Peyer's patch (tissue), 4 donors: ENCODE measurements at regions not wholly inside any gene's neighbourhood (a gene's known extent, or its start where the extent isn't known, plus 50 kb on each side); places are given as distances from the start of the nearest gene placed in this dataset.

Experiments used
- DNase-seq, 3 donors: peaks; one replicate each; pipeline ENCODE4 v3.0.0-alpha.2; 2017 to 2019
- H3K27ac ChIP-seq, 4 donors: fragments of 200-600 bp; sonication (generic); one replicate each; pipeline ENCODE4 v1.5.1; 2016 to 2019
- H3K27me3 ChIP-seq, 2 donors: fragments of 200-600 bp; sonication (generic); one replicate each; pipeline ENCODE4 v1.5.1; 2019
- H3K36me3 ChIP-seq, 3 donors: fragments of 200-600 bp; sonication (generic); one replicate each; pipeline ENCODE4 v1.5.1; 2016 to 2019
- H3K4me1 ChIP-seq, 4 donors: fragments of 200-600 bp; sonication (generic); one replicate each; pipeline ENCODE4 v1.5.1; 2016 to 2019
- H3K4me3 ChIP-seq, 4 donors: fragments of 200-600 bp; sonication (generic); 1 replicate in 3 of 4; 2 replicates in 1 of 4; pipeline ENCODE4 v1.5.1; 2016 to 2019; ENCODE audit warnings: mild to moderate bottlenecking in 1 of 4
- H3K9me3 ChIP-seq, 4 donors: fragments of 200-600 bp; sonication (generic); one replicate each; pipeline ENCODE4 v1.5.1; 2016 to 2019; ENCODE audit warnings: mild to moderate bottlenecking in 1 of 4
- CTCF ChIP-seq, 6 experiments: fragments of 450-650 bp in 4 of 6; fragments of 200-600 bp in 2 of 6; sonication (generic) in 1 of 6; IDR thresholded peaks; one replicate each; pipeline ENCODE4 v1.5.1; 2017 to 2019; ENCODE audit warnings: antibody characterized with exemption in 6 of 6, mild to moderate bottlenecking in 3 of 6, moderate library complexity in 1 of 6
- POLR2A ChIP-seq, 2 donors: fragments of 450-650 bp; IDR thresholded peaks; one replicate each; pipeline ENCODE4 v1.5.1; 2017; ENCODE audit warnings: antibody characterized with exemption in 2 of 2, mild to moderate bottlenecking in 2 of 2, moderate library complexity in 2 of 2

DNA sequence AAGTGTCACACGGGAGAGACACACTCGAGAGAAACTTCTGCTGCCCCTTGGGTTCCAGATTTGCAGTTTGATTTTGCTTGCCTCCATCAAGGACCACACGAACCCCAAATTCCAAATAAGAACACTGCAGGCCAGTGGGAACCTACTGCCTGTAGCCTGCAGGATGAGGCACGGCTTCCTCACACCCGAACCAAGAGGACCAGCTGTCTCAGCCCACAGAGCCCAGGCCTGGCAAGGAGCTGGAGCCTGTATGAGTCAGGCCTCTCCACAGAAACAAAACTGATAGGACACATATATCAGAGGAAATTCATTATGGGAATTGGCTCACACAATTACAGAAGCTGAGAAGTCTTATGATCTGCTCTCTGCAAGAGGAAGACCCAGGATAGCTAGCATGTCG, 188.1 kb upstream of the NSMCE3 start:
- DNase-seq, result no peak
- Histone ChIP-seq H3K36me3 (no peaks in the 10 kb centered on the region), H3K27me3 (no peaks in the 10 kb centered on the region), H3K9me3 (no peaks in the 10 kb centered on the region), H3K27ac (no peak overlapping the region), H3K4me1 (no peaks in the 10 kb centered on the region), H3K4me3 (no peak overlapping the region)
- TF ChIP-seq POLR2A (IDR thresholded peaks at IDR 0.05), result no peak
- no peak for TF ChIP-seq CTCF (IDR thresholded peaks at IDR 0.05)

DNA sequence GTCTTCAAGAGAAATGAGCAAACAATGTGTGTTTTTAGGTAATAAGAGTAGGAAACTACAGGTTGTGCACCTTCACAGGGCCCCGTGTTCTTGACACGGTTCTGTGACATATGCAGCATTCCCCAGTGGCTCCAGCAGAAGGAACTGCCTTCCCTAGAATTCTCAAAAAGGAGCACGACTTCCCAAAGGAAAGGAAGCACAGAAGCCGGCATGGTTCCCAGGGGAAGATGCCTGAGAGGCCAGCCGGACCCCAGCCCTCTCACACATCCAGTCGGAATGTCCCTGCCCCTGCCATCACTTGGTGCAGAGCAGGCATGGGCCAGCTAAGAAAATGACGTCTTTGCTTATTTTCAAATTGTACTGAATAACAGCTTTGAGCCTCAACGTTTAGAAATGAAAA, 187.3 kb upstream of the NSMCE3 start:
- Histone ChIP-seq H3K9me3 (no peaks in the 10 kb centered on the region), H3K27ac (no peak overlapping the region), H3K4me3 (no peak overlapping the region), H3K4me1 (no peaks in the 10 kb centered on the region), H3K27me3 (no peaks in the 10 kb centered on the region), H3K36me3 (no peaks in the 10 kb centered on the region)
- DNase-seq, result no peak
- TF ChIP-seq CTCF (IDR thresholded peaks at IDR 0.05) (no peak), POLR2A (IDR thresholded peaks at IDR 0.05) (no peak)

DNA sequence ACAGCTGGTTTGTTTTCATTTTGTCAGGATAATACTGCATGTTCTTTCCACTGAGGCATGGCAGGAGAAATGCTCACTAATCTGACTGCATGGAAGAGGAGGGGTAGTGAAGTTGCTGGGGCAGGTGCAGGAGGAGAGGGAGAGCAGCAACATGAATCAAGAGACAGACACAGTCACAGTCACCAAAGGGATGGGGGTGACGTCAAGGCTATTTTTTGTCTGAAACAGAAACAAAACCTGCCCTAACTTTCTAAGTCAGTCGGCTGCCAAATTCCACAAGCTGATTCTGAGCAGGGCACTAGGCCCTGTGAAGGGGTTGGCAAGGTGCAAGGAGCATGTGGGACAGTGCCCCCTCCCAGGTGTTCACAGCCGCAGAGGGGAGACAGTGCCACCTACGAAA, 186.6 kb upstream of the NSMCE3 start:
- Histone ChIP-seq H3K9me3 (no peaks in the 10 kb centered on the region), H3K27ac (no peak overlapping the region), H3K4me3 (no peak overlapping the region), H3K27me3 (no peaks in the 10 kb centered on the region), H3K4me1 (no peaks in the 10 kb centered on the region), H3K36me3 (no peaks in the 10 kb centered on the region)
- no peak for TF ChIP-seq POLR2A (IDR thresholded peaks at IDR 0.05)
- TF ChIP-seq CTCF (IDR thresholded peaks at IDR 0.05), result no peak
- no peak for DNase-seq

- Histone ChIP-seq H3K9me3 (no peaks in the 10 kb centered on the region), H3K4me1 (no peaks in the 10 kb centered on the region), H3K4me3 (no peak overlapping the region), H3K27me3 (no peaks in the 10 kb centered on the region), H3K27ac (no peak overlapping the region), H3K36me3 (no peaks in the 10 kb centered on the region)
- DNase-seq, result no peak
- TF ChIP-seq CTCF (IDR thresholded peaks at IDR 0.05), result no peak
- no peak for TF ChIP-seq POLR2A (IDR thresholded peaks at IDR 0.05)
Observed at GRCh38 chr15:29455530-29455929, 185.9 kb upstream of the NSMCE3 start.

DNA sequence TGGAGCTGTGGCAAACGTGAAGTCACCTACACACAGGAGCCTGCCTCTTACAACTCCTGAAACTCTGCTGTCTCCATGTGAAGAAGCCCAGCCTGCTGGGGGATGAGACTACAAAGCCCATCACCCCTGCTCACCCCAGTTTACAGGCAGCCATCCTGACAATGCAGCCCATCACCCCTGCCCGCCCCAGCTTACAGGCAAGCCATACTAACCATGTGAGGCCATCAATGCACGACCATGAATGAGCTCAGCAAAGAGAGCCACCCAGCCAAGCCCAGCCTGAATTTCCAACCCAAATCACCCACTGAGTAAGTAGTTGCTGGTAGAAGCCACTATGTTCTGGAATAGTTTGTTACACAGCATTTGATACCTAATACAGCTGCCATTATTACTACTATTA, 185.4 kb upstream of the NSMCE3 start:
- Histone ChIP-seq H3K36me3 (no peaks in the 10 kb centered on the region), H3K4me1 (no peaks in the 10 kb centered on the region), H3K4me3 (no peak overlapping the region), H3K9me3 (no peaks in the 10 kb centered on the region), H3K27ac (no peak overlapping the region), H3K27me3 (no peaks in the 10 kb centered on the region)
- DNase-seq, result no peak
- TF ChIP-seq CTCF (IDR thresholded peaks at IDR 0.05), result no peak

- Histone ChIP-seq H3K9me3 (no peaks in the 10 kb centered on the region), H3K36me3 (no peaks in the 10 kb centered on the region), H3K4me1 (no peaks in the 10 kb centered on the region), H3K27ac (no peak overlapping the region), H3K27me3 (no peaks in the 10 kb centered on the region), H3K4me3 (no peak overlapping the region)
- no peak for TF ChIP-seq CTCF (IDR thresholded peaks at IDR 0.05)
- TF ChIP-seq POLR2A (IDR thresholded peaks at IDR 0.05), result no peak
- no peak for DNase-seq
Observed at GRCh38 chr15:29454506-29454905, 184.9 kb upstream of the NSMCE3 start.
